Smooth muscle cell (in vitro differentiated cells): ENCODE measurements at regions not wholly inside any gene's neighbourhood (a gene's known extent, or its start where the extent isn't known, plus 50 kb on each side); places are given as distances from the start of the nearest gene placed in this dataset.

Experiments
- DNase-seq: peaks from one replicate; lab custom pipeline; 2025; ENCODE audit not compliant: unreplicated experiment; lab: John Stamatoyannopoulos, UW
- H2AFZ ChIP-seq: fragments of 200-600 bp; sonication (generic); 2 replicates; pipeline ENCODE4 v1.6.0; 2016; ENCODE audit warnings: antibody characterized with exemption, low read depth, mild to moderate bottlenecking
- H3F3A ChIP-seq: fragments of 200-600 bp; sonication (generic); 2 replicates; pipeline ENCODE4 v1.6.0; 2017; ENCODE audit warnings: antibody characterized with exemption, low read depth
- H3K27ac ChIP-seq: fragments of 200-600 bp; sonication (generic); 2 replicates; pipeline ENCODE4 v1.5.1; 2016; ENCODE audit warnings: low read depth, mild to moderate bottlenecking
- H3K27me3 ChIP-seq: fragments of 200-600 bp; sonication (generic); 2 replicates; pipeline ENCODE4 v1.6.1; 2016; ENCODE audit warnings: low read depth, mild to moderate bottlenecking
- H3K36me3 ChIP-seq: fragments of 200-600 bp; sonication (generic); 2 replicates; pipeline ENCODE4 v1.5.1; 2016; ENCODE audit warnings: low read depth
- H3K4me1 ChIP-seq: fragments of 200-600 bp; sonication (generic); 2 replicates; pipeline ENCODE4 v1.5.1; 2016; ENCODE audit warnings: low read depth
- H3K4me2 ChIP-seq: fragments of 200-600 bp; sonication (generic); 2 replicates; pipeline ENCODE4 v1.6.0; 2016; ENCODE audit warnings: mild to moderate bottlenecking
- H3K4me3 ChIP-seq: fragments of 200-600 bp; sonication (generic); 2 replicates; pipeline ENCODE4 v1.5.1; 2016; ENCODE audit warnings: mild to moderate bottlenecking
- H3K79me2 ChIP-seq: fragments of 200-600 bp; sonication (generic); 2 replicates; pipeline ENCODE4 v1.6.0; 2016; ENCODE audit warnings: low read depth, mild to moderate bottlenecking
- H3K9ac ChIP-seq: fragments of 200-600 bp; sonication (generic); 2 replicates; pipeline ENCODE4 v1.6.0; 2016; ENCODE audit warnings: low read depth
- H3K9me3 ChIP-seq: fragments of 200-600 bp; sonication (generic); replicated peaks from 2 replicates; pipeline ENCODE4 v1.5.1; 2016; ENCODE audit warnings: low read depth
- H4K20me1 ChIP-seq: fragments of 200-600 bp; sonication (generic); 2 replicates; pipeline ENCODE4 v1.6.0; 2016; ENCODE audit warnings: low read depth
- CTCF ChIP-seq: fragments of 200-600 bp; sonication (generic); IDR thresholded peaks from 2 replicates; pipeline ENCODE4 v1.5.1; 2017; ENCODE audit warnings: borderline replicate concordance, mild to moderate bottlenecking, antibody characterized with exemption; ENCODE audit not compliant: insufficient read depth, poor library complexity, severe bottlenecking
- WGBS: methylation state at CpG from one replicate; pipeline ENCODE4 v1.1.7; 2016; ENCODE audit warnings: low lambda C conversion rate; 5-methylcytosine and 5-hydroxymethylcytosine counted together

DNA sequence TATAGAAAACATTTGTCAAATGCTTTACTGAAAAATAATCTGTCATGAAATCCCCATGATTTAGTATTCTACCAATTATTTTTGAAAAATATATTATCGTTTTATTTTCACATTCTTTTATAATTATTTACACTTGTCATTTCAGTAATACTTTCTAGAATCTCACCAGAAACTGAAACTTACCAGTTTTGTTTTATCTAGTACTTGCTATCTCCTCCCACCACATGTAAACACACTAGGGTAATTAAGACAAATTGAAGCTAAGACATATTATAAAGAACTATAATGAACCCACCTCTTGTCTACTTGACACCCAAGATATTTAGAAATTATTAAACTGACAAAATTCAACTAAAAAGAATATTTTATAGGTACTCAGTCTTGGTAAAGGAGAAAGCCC, 51.5 kb upstream of the GRM3 start:
- H3K9ac ChIP-seq = no peak overlapping the region

GRCh38 chr7:86574006-86574405, 69.7 kb upstream of the GRM3 start:
- Histone ChIP-seq H3K9me3 (no peaks in the 10 kb centered on the region), H4K20me1 (no peaks in the 10 kb centered on the region), H3K36me3 (no peaks in the 10 kb centered on the region), H3K4me2 (no peak overlapping the region), H2AFZ (no peak overlapping the region), H3K4me3 (no peak overlapping the region), H3F3A (no peaks in the 10 kb centered on the region), H3K27me3 (no peaks in the 10 kb centered on the region), H3K79me2 (no peaks in the 10 kb centered on the region), H3K27ac (no peak overlapping the region), H3K9ac (no peak overlapping the region), H3K4me1 (no peaks in the 10 kb centered on the region)
- DNase-seq = no peak
- no peak for TF ChIP-seq CTCF
- WGBS = 82% methylated on average over 9 of the region's 9 CpGs

More for the DNA sequence above, 51.5 kb upstream of the GRM3 start:
- Histone ChIP-seq H3F3A (no peaks in the 10 kb centered on the region), H3K27ac (no peak overlapping the region), H3K9me3 (no peaks in the 10 kb centered on the region), H3K79me2 (no peaks in the 10 kb centered on the region), H3K4me1 (no peaks in the 10 kb centered on the region), H3K36me3 (no peaks in the 10 kb centered on the region), H3K4me3 (no peak overlapping the region), H2AFZ (no peak overlapping the region), H3K27me3 (no peaks in the 10 kb centered on the region), H4K20me1 (no peaks in the 10 kb centered on the region), H3K4me2 (no peak overlapping the region)
- DNase-seq = no peak
- 83% methylated on average over 1 of the region's 1 CpG for WGBS
- TF ChIP-seq CTCF = no peak

DNA sequence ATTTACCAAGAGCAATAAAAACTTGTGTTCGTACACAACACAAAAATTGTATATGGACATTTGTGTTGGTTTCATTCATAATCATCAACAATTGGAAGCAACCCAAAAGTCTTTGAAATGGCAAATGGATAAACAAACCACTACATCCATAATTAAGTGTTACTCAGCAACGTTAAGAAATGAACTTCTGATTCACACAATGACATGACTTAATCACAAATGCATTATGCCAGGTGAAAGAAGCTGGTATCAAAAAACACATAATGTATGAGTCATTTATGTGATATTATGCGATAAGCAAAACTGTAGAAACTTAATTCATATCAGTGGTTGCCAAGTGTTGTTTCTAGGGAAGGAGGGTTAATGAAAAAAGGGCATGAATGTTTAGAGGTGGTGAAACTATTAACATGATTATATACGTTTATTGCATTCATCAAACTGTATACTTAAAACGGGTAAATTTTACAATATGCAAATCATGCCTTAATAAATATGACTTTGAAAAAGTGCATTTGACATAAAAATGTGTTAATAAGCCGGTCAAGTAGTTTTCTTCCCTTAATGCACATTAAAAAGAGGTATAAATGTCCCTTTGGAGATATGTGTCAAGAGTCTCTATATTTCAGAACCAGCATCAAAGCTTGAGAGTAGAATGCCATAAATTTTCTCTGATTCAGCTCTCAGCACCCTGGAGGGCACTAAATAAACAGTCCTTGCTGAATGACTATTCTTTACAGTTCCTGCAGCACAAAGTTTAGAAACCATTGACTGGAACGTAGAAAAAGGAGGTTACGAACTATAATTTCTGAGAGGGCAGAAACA, 84.8 kb upstream of the GRM3 start:
- Histone ChIP-seq H3K79me2 (no peaks in the 10 kb centered on the region), H3K27ac (no peak overlapping the region), H3K36me3 (no peaks in the 10 kb centered on the region), H4K20me1 (no peaks in the 10 kb centered on the region), H3K4me3 (no peak overlapping the region), H3K27me3 (no peaks in the 10 kb centered on the region), H3K4me1 (no peaks in the 10 kb centered on the region), H3F3A (no peaks in the 10 kb centered on the region), H3K4me2 (no peak overlapping the region), H3K9ac (no peak overlapping the region), H2AFZ (no peak overlapping the region), H3K9me3 (no peaks in the 10 kb centered on the region)
- TF ChIP-seq CTCF = no peak
- WGBS = 81% methylated on average over 8 of the region's 8 CpGs
- DNase-seq = no peak

GRCh38 chr7:86534641-86535040, 109.1 kb upstream of the GRM3 start:
- no peaks in the 10 kb centered on the region for H3K27me3 ChIP-seq
- H3K4me3 ChIP-seq = no peak overlapping the region
- H3K9ac ChIP-seq = no peak overlapping the region
- 89% methylated on average over 5 of the region's 5 CpGs for WGBS
- no peak for TF ChIP-seq CTCF
- no peaks in the 10 kb centered on the region for H4K20me1 ChIP-seq
- no peaks in the 10 kb centered on the region for H3F3A ChIP-seq
- H3K4me2 ChIP-seq = no peak overlapping the region
- no peak for DNase-seq
- no peaks in the 10 kb centered on the region for H3K9me3 ChIP-seq
- H3K4me1 ChIP-seq = no peaks in the 10 kb centered on the region
- no peak overlapping the region for H3K27ac ChIP-seq
- no peaks in the 10 kb centered on the region for H3K79me2 ChIP-seq
- no peaks in the 10 kb centered on the region for H3K36me3 ChIP-seq
- no peak overlapping the region for H2AFZ ChIP-seq
